Trophoblast cell (in vitro differentiated cells and primary cell): ENCODE measurements at regions not wholly inside any gene's neighbourhood (a gene's known extent, or its start where the extent isn't known, plus 50 kb on each side); places are given as distances from the start of the nearest gene placed in this dataset.

Experiments
- DNase-seq, 2 donors: peaks; one replicate each; pipeline ENCODE4 v3.0.0-alpha.2; 2016
- H2AFZ ChIP-seq: 2 replicates; pipeline ENCODE4 v1.6.1; 2013; ENCODE audit warnings: low read length, moderate library complexity, mild to moderate bottlenecking; ENCODE audit not compliant: insufficient read depth, poor library complexity
- H2AK5ac ChIP-seq: 2 replicates; pipeline ENCODE4 v1.6.1; 2013; ENCODE audit warnings: mild to moderate bottlenecking, low read length
- H2BK120ac ChIP-seq: 2 replicates; pipeline ENCODE4 v1.6.1; 2013; ENCODE audit warnings: low read length, mild to moderate bottlenecking, moderate library complexity; ENCODE audit not compliant: insufficient read depth, poor library complexity
- H2BK12ac ChIP-seq: 2 replicates; pipeline ENCODE4 v1.6.1; 2013; ENCODE audit warnings: mild to moderate bottlenecking, low read length, moderate library complexity
- H2BK5ac ChIP-seq: 2 replicates; pipeline ENCODE4 v1.6.1; 2013; ENCODE audit warnings: low read length, low read depth, moderate library complexity, mild to moderate bottlenecking; ENCODE audit not compliant: poor library complexity
- H3K14ac ChIP-seq: 2 replicates; pipeline ENCODE4 v1.6.1; 2013; ENCODE audit warnings: mild to moderate bottlenecking, low read length
- H3K18ac ChIP-seq: 2 replicates; pipeline ENCODE4 v1.6.1; 2013; ENCODE audit warnings: mild to moderate bottlenecking, low read length
- H3K23ac ChIP-seq: 2 replicates; pipeline ENCODE4 v1.6.1; 2013; ENCODE audit warnings: low read length
- H3K27ac ChIP-seq: 2 replicates; pipeline ENCODE4 v1.5.1; 2013; ENCODE audit warnings: low read depth, mild to moderate bottlenecking, inconsistent platforms, low read length, moderate library complexity
- H3K27me3 ChIP-seq: 2 replicates; pipeline ENCODE4 v1.6.1; 2013; ENCODE audit warnings: inconsistent platforms, mild to moderate bottlenecking, low read length, moderate library complexity; ENCODE audit not compliant: insufficient read depth
- H3K36me3 ChIP-seq, 2 experiments: 1 replicate in 1 of 2; 2 replicates in 1 of 2; pipeline ENCODE4 v1.6.1; 2013; ENCODE audit warnings: low read length in 2 of 2, mild to moderate bottlenecking in 2 of 2, moderate library complexity in 1 of 2; ENCODE audit not compliant: insufficient read depth in 2 of 2, control insufficient read depth in 1 of 2
- H3K4ac ChIP-seq: 2 replicates; pipeline ENCODE4 v1.6.1; 2013; ENCODE audit warnings: low read depth, mild to moderate bottlenecking, low read length, moderate library complexity
- H3K4me1 ChIP-seq, 2 experiments: 1 replicate in 1 of 2; 2 replicates in 1 of 2; pipeline ENCODE4 v1.6.1; 2013; ENCODE audit warnings: low read length in 2 of 2, mild to moderate bottlenecking in 2 of 2, moderate library complexity in 1 of 2; ENCODE audit not compliant: insufficient read depth in 2 of 2, control insufficient read depth in 1 of 2
- H3K4me2 ChIP-seq: 2 replicates; pipeline ENCODE4 v1.6.1; 2013; ENCODE audit warnings: inconsistent platforms, mild to moderate bottlenecking, low read length, moderate library complexity
- H3K4me3 ChIP-seq: 2 replicates; pipeline ENCODE4 v1.5.1; 2013; ENCODE audit warnings: mild to moderate bottlenecking, low read depth, low read length, inconsistent platforms
- H3K79me1 ChIP-seq: one replicate; pipeline ENCODE4 v1.6.1; 2013; ENCODE audit warnings: low read length
- H3K79me2 ChIP-seq: 2 replicates; pipeline ENCODE4 v1.6.1; 2013; ENCODE audit warnings: low read length, mild to moderate bottlenecking; ENCODE audit not compliant: control insufficient read depth, insufficient read depth, poor library complexity
- H3K9ac ChIP-seq: 2 replicates; pipeline ENCODE4 v1.6.1; 2013; ENCODE audit warnings: mild to moderate bottlenecking, low read length
- H3K9me3 ChIP-seq: 2 replicates; pipeline ENCODE4 v1.6.1; 2013; ENCODE audit warnings: low read depth, mild to moderate bottlenecking, control low read depth, inconsistent platforms, low read length; ENCODE audit not compliant: insufficient read depth
- H4K12ac ChIP-seq: 2 replicates; pipeline ENCODE4 v1.6.1; 2013; ENCODE audit warnings: low read depth, mild to moderate bottlenecking, low read length, moderate library complexity
- H4K8ac ChIP-seq: 2 replicates; pipeline ENCODE4 v1.6.1; 2013; ENCODE audit warnings: low read depth, mild to moderate bottlenecking, low read length, moderate library complexity
- H4K91ac ChIP-seq: one replicate; pipeline ENCODE4 v1.6.1; 2013; ENCODE audit warnings: low read depth, mild to moderate bottlenecking, low read length, moderate library complexity
- WGBS: extraction: QIAGEN DNeasy Blood & Tissue Kit; methylation state at CpG from one replicate; pipeline ENCODE4 v1.1.7; 2013; ENCODE audit warnings: missing lambda C conversion rate; ENCODE audit not compliant: insufficient read length, insufficient coverage; ENCODE audit errors: extremely low coverage; 5-methylcytosine and 5-hydroxymethylcytosine counted together

DNA sequence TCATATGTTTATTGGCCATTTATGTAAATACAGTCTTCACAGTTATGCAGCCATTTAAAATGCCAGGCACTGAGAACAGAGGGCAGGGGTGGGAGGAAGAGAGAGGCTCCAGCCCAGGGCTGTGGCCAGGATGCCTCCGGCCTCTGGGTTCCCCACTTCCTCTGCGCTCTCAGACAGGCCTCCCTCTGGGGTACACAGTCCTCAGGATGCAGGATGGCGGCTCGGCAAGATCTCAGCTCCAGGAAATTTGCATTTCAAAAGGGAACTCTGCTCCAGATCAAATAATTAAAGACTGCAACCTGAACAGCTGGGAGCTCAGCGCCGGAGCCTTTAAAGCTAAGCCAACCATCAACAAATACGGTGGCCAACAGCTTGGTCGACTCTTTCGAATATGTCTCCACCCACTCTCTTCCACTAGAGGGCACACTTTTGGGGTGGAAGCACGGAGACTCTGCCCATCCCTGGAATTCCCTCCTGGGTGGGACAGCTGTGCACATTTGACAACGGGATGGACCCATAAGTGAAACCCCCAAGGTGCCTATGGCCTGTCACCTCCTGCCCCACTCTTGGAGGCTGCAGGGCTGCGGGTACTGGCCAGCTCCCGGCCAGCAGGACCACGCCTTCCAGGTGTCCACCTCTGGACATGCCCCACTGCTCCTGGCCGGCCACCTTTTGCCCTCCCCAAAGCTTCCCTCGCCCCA is 1044.7 kb downstream of the BRD1 start:
- WGBS, result no CpG with 5 or more reads among the region's 16 CpGs
- Histone ChIP-seq H3K4me2 (no peak overlapping the region), H4K91ac (no peak overlapping the region), H2AFZ (no peak overlapping the region), H3K27me3 (no peaks in the 10 kb centered on the region), H3K9me3 (peaks cover 9% of the 10 kb centered on the region), H2BK12ac (no peak overlapping the region), H3K23ac (no peak overlapping the region), H3K79me2 (no peaks in the 10 kb centered on the region), H3K79me1 (no peaks in the 10 kb centered on the region), H2BK120ac (no peak overlapping the region), H3K14ac (no peak overlapping the region), H2BK5ac (no peak overlapping the region), H4K12ac (no peak overlapping the region), H3K4me1 (no peaks in the 10 kb centered on the region), H2AK5ac (no peak overlapping the region), H3K9ac (no peak overlapping the region), H3K4me3 (no peak overlapping the region), H3K27ac (no peak overlapping the region), H4K8ac (no peak overlapping the region), H3K4ac (no peak overlapping the region), H3K36me3 (no peaks in the 10 kb centered on the region), H3K18ac (no peak overlapping the region)
- DNase-seq, result no peak

DNA sequence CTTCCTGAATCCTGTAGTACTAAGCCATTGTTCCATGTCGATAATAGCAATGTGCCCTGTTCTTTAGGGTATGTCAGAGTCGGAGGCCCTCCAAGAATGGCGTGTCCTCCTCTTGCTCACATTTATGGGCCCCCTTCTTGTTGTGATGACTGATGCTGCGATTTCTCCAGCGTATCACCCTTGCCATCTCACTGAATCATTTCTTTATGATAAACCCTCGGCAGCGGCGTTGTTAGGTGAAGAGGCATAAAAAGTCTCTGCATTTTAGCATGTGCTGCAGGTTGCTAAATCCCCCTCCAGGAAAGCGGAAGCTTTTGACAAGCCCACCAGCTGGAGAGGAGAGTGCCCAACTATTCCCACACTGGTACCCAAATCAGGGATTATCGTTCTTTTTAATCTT is 1045.3 kb downstream of the BRD1 start:
- H3K27ac ChIP-seq, result no peak overlapping the region
- H3K9ac ChIP-seq, result no peak overlapping the region
- no peak for DNase-seq
- H3K18ac ChIP-seq, result no peak overlapping the region
- H2BK5ac ChIP-seq, result no peak overlapping the region
- no peak overlapping the region for H2BK120ac ChIP-seq
- no peaks in the 10 kb centered on the region for H3K36me3 ChIP-seq
- H2AFZ ChIP-seq, result no peak overlapping the region
- no peaks in the 10 kb centered on the region for H3K27me3 ChIP-seq
- WGBS, result no CpG with 5 or more reads among the region's 10 CpGs
- no peak overlapping the region for H3K23ac ChIP-seq
- no peak overlapping the region for H4K12ac ChIP-seq
- H3K4me1 ChIP-seq, result no peaks in the 10 kb centered on the region
- H2AK5ac ChIP-seq, result no peak overlapping the region
- no peak overlapping the region for H3K4me2 ChIP-seq
- no peaks in the 10 kb centered on the region for H3K79me2 ChIP-seq
- no peaks in the 10 kb centered on the region for H3K79me1 ChIP-seq
- H3K4me3 ChIP-seq, result no peak overlapping the region
- no peak overlapping the region for H4K91ac ChIP-seq
- no peak overlapping the region for H2BK12ac ChIP-seq
- H3K9me3 ChIP-seq, result peaks cover 13% of the 10 kb centered on the region
- no peak overlapping the region for H4K8ac ChIP-seq
- H3K4ac ChIP-seq, result no peak overlapping the region
- no peak overlapping the region for H3K14ac ChIP-seq

DNA sequence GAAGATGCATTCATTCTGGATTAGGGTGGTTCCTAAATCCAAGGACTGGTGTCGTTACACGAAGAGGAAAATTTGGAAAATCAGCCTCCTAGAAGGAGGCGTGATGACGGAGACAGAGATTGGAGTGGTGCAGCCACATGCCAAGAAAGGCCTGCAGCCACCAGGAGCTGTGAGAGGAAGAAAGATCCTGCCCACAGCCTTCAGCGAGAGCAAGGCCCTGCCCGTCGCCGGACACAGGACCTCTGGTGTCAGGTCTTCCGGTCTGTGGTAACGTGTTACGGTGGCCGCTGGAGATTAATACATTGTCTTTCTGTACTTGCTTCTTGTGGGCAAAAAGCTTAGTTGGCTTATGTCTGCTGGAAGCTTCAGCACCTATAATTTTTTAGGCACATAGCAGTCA is 1045.8 kb downstream of the BRD1 start:
- Histone ChIP-seq H3K79me1 (no peaks in the 10 kb centered on the region), H3K23ac (no peak overlapping the region), H3K9ac (no peak overlapping the region), H4K8ac (no peak overlapping the region), H4K91ac (no peak overlapping the region), H3K27ac (no peak overlapping the region), H3K79me2 (no peaks in the 10 kb centered on the region), H2AK5ac (no peak overlapping the region), H3K27me3 (no peaks in the 10 kb centered on the region), H3K18ac (no peak overlapping the region), H3K4me1 (no peaks in the 10 kb centered on the region), H2BK12ac (no peak overlapping the region), H3K4me2 (no peak overlapping the region), H3K4me3 (no peak overlapping the region), H2BK120ac (no peak overlapping the region), H4K12ac (no peak overlapping the region), H3K14ac (no peak overlapping the region), H2BK5ac (no peak overlapping the region), H3K36me3 (no peaks in the 10 kb centered on the region), H3K9me3 (peaks cover 13% of the 10 kb centered on the region), H2AFZ (no peak overlapping the region), H3K4ac (no peak overlapping the region)
- no CpG with 5 or more reads among the region's 12 CpGs for WGBS
- DNase-seq, result no peak

DNA sequence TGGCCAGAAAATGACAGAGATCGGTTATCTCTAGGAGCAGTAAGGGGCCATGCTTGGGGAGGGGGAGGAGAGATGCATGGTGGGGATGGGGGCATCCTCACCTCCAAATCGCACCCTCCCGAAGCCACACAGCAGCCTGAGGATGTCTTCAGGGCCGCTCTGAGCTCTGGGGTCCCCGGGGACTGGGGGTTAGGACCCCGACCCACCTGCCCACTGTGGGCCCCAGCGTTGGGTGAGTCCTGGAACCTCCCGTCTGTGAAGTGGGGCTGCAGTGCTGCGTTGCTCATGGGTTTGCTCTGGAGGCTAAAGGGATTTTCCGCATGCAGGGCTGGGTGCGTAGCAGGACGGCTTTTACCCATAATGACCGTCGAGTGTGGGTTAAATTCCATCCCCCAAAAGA is 1046.3 kb downstream of the BRD1 start:
- no peaks in the 10 kb centered on the region for H3K36me3 ChIP-seq
- no peaks in the 10 kb centered on the region for H3K27me3 ChIP-seq
- no peak overlapping the region for H3K14ac ChIP-seq
- H3K4me3 ChIP-seq, result no peak overlapping the region
- no peak overlapping the region for H4K91ac ChIP-seq
- no CpG with 5 or more reads among the region's 14 CpGs for WGBS
- H3K4me2 ChIP-seq, result no peak overlapping the region
- H2BK120ac ChIP-seq, result no peak overlapping the region
- no peaks in the 10 kb centered on the region for H3K79me1 ChIP-seq
- H2AFZ ChIP-seq, result no peak overlapping the region
- H2AK5ac ChIP-seq, result no peak overlapping the region
- H3K4me1 ChIP-seq, result no peaks in the 10 kb centered on the region
- H4K12ac ChIP-seq, result no peak overlapping the region
- peaks cover 13% of the 10 kb centered on the region for H3K9me3 ChIP-seq
- H3K18ac ChIP-seq, result no peak overlapping the region
- H3K27ac ChIP-seq, result no peak overlapping the region
- no peak overlapping the region for H2BK5ac ChIP-seq
- H4K8ac ChIP-seq, result no peak overlapping the region
- no peak overlapping the region for H3K4ac ChIP-seq
- H3K79me2 ChIP-seq, result no peaks in the 10 kb centered on the region
- no peak for DNase-seq
- no peak overlapping the region for H2BK12ac ChIP-seq
- no peak overlapping the region for H3K9ac ChIP-seq
- no peak overlapping the region for H3K23ac ChIP-seq
